GM18873 (cell line): ENCODE measurements at regions not wholly inside any gene's neighbourhood (a gene's known extent, or its start where the extent isn't known, plus 50 kb on each side); places are given as distances from the start of the nearest gene placed in this dataset.

Experiments used
- ATAC-seq: cut with Tn5 transposase; IDR thresholded peaks from one replicate; pipeline ENCODE4 v1.9.1; 2021; ENCODE audit warnings: mild to moderate bottlenecking, moderate library complexity, moderate number of reproducible peaks; ENCODE audit not compliant: unreplicated experiment, low FRiP score

- ATAC-seq, result no peak
Measured at GRCh38 chr2:62372824-62373223, 133.2 kb downstream of the TMEM17 start.

DNA sequence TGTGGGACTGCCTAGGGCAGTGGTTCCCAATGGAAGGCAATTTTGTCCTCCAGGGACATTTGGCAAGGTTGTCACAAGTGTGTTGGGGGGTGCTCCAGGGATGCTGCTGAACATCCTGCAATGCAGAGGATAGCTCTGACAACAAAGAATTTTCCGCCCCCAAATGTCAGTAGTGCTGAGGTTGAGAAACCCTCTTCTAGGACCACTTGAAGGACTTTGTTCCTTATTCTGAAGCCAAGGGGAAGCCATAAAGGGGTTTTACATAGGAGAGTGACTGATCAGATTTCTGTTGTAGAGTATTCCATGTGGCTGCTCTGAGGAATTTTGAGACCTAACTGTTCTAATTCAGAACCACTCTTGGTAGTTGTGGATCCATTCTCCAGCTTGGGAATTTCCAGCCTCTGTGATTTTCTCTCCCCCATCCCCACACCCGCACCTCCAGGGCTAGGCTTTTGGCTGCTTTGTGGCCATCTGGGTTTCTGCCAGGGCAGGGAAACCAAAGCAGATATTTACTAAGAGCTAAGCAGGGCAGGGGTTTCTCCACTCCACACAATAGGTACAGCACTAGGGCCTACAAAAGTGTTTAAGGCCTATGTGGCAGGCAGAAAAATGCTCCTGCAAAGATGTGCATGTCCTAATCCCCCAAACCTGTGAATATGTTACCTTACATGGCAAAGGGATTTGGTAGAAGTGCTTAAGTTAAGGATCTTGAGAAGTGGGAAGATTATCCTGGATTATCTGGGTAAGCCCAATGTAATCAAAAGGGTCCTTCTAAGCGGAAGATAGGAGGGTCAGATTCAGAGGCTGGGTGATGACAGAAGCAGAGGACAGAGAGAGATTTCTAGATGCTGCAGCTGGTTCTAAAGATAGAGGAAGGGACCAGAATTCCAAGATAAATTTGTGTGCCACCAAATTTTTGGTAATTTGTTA lies 135.4 kb downstream of the TMEM17 start:
- no peak for ATAC-seq

DNA sequence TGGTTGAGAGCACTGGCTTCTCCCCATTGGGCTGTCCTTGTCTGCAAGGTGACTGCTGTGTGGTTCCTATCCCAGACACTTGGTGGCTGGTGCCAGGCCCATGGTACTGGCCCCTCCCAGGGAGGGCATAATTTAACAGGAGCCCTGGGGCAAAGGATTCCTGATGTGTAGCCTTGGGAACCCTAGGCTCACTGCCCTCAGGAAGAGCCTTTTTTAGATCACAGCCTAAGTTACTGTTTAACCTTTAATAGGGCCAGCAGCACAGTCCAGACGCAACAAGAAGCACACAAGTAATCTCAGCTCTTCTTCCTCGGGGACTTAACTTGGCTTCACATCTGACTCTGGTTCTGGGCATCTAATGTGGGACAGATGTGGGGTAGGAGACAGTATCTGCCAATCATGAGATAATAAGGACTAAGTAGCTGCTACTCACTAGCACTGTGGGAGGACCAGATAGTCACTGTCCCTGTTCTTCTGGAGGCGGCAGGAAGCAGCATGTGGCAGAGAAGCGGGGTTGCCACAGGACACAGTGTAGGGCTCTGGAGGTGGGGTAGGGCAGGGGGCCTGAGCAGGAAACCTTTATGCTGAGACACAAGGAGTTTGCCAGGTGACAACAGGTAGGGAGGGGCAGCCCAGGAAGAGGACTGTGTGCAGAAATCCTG lies 136.3 kb downstream of the TMEM17 start:
- ATAC-seq, result no peak

DNA sequence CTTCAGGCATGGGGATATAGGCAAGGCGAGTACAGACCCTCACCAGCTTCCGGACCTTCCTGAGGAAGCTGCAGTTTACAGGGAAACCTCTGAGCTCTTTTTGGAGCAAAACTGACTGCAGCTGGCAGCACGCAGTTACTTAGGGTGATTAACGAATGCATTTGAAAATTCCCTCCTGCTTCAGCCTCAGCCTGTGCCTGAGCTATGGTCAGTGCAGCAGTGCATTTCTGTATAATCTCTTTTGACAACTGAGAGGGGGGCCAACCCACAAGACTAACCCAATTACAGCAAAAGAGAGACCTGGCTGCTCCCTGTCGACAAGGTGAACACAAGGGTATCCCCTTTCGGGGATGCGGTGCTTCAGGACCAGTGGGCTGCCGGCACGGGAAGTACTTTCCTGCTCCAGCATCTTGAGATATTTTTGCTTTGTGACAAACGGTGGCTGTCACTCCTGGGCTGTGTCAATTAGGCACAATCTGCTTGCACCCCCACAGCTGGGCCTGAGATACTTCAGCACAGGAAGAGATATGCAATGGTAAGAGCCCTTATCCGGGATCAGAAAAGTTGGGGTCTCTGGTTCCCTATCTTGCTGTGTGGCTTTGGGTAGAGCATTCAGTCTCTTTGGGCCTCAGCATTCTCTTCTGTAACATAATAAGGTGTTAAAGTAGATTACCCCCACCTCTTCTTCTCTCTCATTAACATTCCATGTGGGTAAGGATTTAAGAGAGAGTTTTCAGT lies 141.0 kb downstream of the TMEM17 start:
- ATAC-seq, result no peak

- peak; percentile 67 for ATAC-seq
Measured at GRCh38 chr2:62363166-62363565, 142.8 kb downstream of the TMEM17 start.

- peak; percentile 6 for ATAC-seq
Measured at GRCh38 chr2:62362561-62362960, 143.4 kb downstream of the TMEM17 start.

- no peak for ATAC-seq
Measured at GRCh38 chr2:62361964-62362363, 144.0 kb downstream of the TMEM17 start.

DNA sequence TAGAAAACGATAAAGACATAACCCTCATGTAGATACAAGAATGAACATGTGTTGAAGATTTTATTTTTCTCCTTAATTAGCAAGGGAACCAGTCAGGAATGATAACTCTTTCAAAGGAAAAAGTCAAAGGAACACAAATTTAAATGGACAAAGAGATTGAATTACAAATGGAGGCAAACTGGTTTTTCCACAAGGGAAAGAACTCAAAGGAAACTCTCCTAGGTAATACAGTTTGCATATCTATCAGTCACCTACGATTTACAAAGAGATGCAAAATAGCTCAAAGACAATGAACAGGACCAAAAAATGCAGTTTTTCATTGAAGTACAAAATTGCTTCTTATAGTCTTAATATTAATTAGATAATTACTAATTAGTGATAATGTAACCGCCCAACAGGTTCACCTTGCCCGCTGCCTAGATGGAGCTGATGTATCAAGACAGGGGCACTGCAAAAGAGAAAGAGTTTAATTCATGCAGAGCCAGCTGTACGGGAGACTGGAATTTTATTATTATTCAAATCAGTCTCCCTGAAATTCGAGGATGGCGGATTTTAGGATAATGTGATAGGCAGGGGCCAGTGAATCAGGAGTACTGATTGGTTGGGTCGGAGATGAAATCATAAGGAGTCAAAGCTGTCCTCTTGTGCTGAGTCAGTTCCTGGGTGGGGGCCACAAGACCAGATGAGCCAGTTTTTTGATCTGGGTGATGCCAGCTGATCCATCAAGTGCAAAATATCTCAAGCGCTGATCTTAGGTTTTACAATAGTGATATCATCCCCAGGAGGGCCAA lies 151.0 kb downstream of the TMEM17 start:
- no peak for ATAC-seq

DNA sequence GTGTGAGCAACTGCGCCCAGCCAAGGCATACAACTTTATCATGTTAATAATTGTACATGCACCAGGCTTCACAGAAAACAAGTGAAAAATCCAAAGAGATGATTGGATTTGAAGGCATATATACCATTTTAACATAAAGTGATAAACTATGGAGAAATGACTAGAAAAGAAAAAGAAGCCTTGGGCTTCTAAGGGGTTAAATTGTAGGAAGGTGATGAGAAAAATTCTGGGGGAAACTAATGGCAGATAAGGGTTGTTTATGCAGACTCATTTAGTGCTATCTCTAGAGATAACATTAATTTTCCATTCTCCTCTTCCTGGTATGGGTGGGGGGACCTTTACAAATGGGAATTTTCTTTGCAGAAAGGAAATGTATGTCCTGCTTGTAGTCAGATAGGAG lies 154.0 kb downstream of the TMEM17 start:
- ATAC-seq, result no peak

DNA sequence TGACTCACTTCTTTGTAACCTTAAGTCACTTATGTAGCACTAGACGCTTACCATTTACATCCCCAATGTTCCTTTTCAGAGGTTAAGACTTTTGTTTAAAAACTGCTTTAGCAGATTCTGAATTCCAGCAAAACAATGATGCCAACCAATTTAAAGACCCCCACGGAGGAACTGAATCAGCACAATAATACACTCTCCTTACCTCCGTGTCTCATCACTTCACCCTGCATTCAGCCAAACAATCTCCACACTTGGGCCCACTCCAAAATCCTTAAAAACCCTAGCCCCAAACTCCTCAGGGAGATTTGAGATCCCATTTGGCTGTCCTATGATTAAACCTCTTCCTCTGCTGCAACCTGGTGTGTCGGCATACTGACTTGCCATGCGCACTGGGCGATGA lies 153.9 kb downstream of the B3GNT2 start:
- ATAC-seq, result no peak

- no peak for ATAC-seq
Measured at GRCh38 chr2:62348700-62349099, 152.8 kb downstream of the B3GNT2 start.

GRCh38 chr2:62347563-62348270 lies 151.8 kb downstream of the B3GNT2 start:
- no peak for ATAC-seq

DNA sequence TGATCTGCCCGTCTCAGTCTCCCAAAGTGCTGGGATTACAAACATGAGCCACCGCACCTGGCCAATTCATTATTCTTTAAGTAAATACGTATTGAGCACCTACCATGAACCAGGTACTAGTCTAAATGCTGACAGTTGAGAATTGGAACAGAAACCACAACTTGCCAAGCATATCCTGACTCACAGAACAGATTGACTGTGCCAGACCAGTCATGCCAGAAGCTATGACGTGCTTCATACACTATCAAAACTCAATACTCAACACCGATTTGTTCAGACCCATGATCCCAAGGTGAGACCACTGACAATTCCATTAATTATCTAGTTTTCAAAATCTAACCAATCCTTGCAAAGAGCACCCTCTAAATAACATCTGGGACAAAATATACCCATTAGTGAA lies 148.6 kb downstream of the B3GNT2 start:
- peak; percentile 75 for ATAC-seq

GRCh38 chr2:62343636-62344337 lies 147.9 kb downstream of the B3GNT2 start:
- ATAC-seq, result no peak

DNA sequence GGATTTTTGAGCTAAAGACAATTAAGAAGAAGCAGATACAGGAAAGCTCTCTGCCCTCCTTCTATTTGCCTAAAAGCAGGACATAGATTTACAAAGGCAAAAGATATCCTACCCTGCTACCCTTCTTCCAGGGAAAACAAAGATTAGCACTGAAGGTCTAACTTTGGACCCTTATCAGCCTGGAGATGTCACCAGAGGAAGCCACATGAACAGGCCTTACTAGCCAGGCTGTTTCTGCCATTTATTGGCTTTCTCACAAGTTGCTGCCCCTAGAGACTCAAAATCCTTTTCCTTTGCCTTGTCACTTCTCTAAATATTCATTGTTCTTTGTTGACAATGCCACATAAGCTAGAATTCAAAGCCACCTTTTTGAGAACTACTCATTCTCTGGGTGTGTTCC lies 147.3 kb downstream of the B3GNT2 start:
- no peak for ATAC-seq

GRCh38 chr2:62340994-62341484 lies 145.1 kb downstream of the B3GNT2 start:
- ATAC-seq, result no peak

- ATAC-seq, result no peak
Measured at GRCh38 chr2:62339837-62340236, 143.9 kb downstream of the B3GNT2 start.

- no peak for ATAC-seq
Measured at GRCh38 chr2:62339413-62339812, 143.5 kb downstream of the B3GNT2 start.

- ATAC-seq, result no peak
Measured at GRCh38 chr2:62338111-62338510, 142.2 kb downstream of the B3GNT2 start.
